Astrocyte of the cerebellum (primary cell): ENCODE measurements at regions not wholly inside any gene's neighbourhood (a gene's known extent, or its start where the extent isn't known, plus 50 kb on each side); places are given as distances from the start of the nearest gene placed in this dataset.

Experiments
- DNase-seq: peaks from one replicate; pipeline ENCODE4 v3.0.0-alpha.2; 2011; ENCODE audit warnings: low read depth
- H3K4me3 ChIP-seq: 2 replicates; pipeline ENCODE4 v1.5.1; 2011; ENCODE audit warnings: mild to moderate bottlenecking, low read depth, low read length, moderate library complexity
- CTCF ChIP-seq: IDR thresholded peaks from 2 replicates; pipeline ENCODE4 v1.5.1; 2012; ENCODE audit warnings: low read length, low read depth, moderate library complexity, mild to moderate bottlenecking; ENCODE audit errors: missing control alignments
- in situ Hi-C: cut with HindIII; loops from 2 replicates; pipeline ENCODE4 v1.10.0; 2017; ENCODE audit warnings: low sequenced_read_pairs

GRCh38 chr5:174606153-174606552 lies 118.2 kb upstream of the MSX2 start:
- H3K4me3 ChIP-seq: no peak overlapping the region
- DNase-seq: no peak
- in situ Hi-C loops: no loop called here
- TF ChIP-seq CTCF: no peak

DNA sequence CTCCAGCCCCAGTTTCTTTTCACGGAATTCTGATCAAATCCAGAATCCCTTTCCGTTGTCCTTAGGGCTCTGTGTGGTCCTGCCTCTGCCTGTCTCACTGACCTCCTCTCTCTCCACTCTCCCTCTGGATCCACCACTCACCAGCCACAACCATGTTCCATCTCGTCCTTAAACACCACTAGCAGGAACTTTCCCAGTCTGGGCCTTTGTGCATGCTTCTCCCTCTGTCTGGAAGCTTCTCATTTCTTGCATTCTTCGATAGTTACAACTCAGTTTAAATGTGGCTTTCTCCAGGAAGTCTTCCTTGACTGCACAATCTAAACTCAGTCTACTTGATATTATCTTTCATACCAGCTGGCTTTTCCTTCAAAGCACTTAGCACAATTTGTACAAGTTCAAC lies 117.7 kb upstream of the MSX2 start:
- no peak for TF ChIP-seq CTCF
- in situ Hi-C loops: no loop called here
- DNase-seq: no peak
- no peak overlapping the region for H3K4me3 ChIP-seq

- TF ChIP-seq CTCF: no peak
- in situ Hi-C loops: no loop called here
- no peak overlapping the region for H3K4me3 ChIP-seq
- DNase-seq: no peak
Observed at GRCh38 chr5:174607205-174607604, 117.2 kb upstream of the MSX2 start.

- no peak overlapping the region for H3K4me3 ChIP-seq
- in situ Hi-C loops: no loop called here
- DNase-seq: no peak
- no peak for TF ChIP-seq CTCF
Observed at GRCh38 chr5:174607916-174608315, 116.5 kb upstream of the MSX2 start.

DNA sequence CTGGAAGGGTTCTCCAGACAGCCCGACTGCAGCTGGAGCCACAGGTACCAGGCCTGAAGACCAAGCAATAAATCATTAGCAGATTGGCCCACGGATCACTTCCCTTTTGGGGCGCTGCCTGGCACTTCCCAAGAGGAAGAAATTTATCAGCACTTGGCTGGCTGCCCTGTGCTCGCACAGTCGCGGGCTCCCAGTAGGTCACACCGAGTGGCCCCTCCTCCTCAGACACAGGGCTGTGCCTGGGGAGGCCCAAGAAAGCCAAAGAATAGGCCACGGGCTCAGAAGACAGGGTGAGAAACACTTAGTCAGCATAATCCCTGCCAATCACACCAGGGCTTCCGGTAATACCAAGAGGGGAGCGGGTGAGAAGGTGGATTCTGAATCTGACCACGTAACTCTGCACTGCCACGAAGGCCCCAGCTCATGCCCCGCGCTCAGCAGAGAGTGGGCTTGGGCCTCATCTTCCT lies 115.7 kb upstream of the MSX2 start:
- no peak overlapping the region for H3K4me3 ChIP-seq
- in situ Hi-C loops: no loop called here
- TF ChIP-seq CTCF: no peak
- no peak for DNase-seq

GRCh38 chr5:174609116-174609515 lies 115.3 kb upstream of the MSX2 start:
- in situ Hi-C loops: no loop called here
- no peak for TF ChIP-seq CTCF
- H3K4me3 ChIP-seq: no peak overlapping the region
- no peak for DNase-seq

DNA sequence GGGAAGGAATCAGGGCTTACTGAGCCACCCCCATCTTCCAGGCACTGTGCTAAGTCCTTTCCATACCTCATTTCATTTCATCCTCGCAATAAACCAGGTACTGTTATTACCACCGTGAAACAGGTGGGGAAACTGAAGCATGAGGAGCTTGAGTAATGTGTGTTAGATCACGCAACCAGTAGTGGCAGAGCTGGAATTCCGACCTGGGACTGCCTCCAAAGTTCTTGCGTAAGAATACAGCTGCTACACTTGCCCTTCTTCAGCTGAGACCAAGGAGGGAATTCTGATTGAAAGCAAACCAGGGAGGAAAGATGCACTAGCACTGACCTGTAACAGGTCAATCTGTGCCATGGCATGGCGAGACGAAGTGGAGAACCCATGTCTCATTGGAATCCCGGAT lies 113.4 kb upstream of the MSX2 start:
- in situ Hi-C loops: no loop called here
- no peak for DNase-seq
- H3K4me3 ChIP-seq: no peak overlapping the region
- no peak for TF ChIP-seq CTCF
